ENCODE measurements at regions not wholly inside any gene's neighbourhood (a gene's known extent, or its start where the extent isn't known, plus 50 kb on each side); places are given as distances from the start of the nearest gene placed in this dataset.

- TF ChIP-seq CTCF (IDR thresholded peaks at IDR 0.05; ENCODE audit: borderline replicate concordance, control extremely low read depth, extremely low read depth, insufficient read depth, missing control alignments), result no peak
- in situ Hi-C loops (cut with MboI; ENCODE audit: low sequenced_read_pairs, unreplicated experiment), result no loop called here
- no peak for DNase-seq (ENCODE audit: low spot score)
Observed at GRCh38 chr12:125245581-125246557, 180.6 kb downstream of the AACS start.

- in situ Hi-C loops (cut with MboI; ENCODE audit: low sequenced_read_pairs, unreplicated experiment), result no loop called here
- no peak for TF ChIP-seq CTCF (IDR thresholded peaks at IDR 0.05; ENCODE audit: borderline replicate concordance, control extremely low read depth, extremely low read depth, insufficient read depth, missing control alignments)
- DNase-seq (ENCODE audit: low spot score), result no peak
Observed at GRCh38 chr12:125247477-125247876, 182.2 kb downstream of the AACS start.

- in situ Hi-C loops (cut with MboI; ENCODE audit: low sequenced_read_pairs, unreplicated experiment), result no loop called here
- DNase-seq (ENCODE audit: low spot score), result no peak
- TF ChIP-seq CTCF (IDR thresholded peaks at IDR 0.05; ENCODE audit: borderline replicate concordance, control extremely low read depth, extremely low read depth, insufficient read depth, missing control alignments), result no peak
Observed at GRCh38 chr12:125249066-125249824, 184.0 kb downstream of the AACS start.

- in situ Hi-C loops (cut with MboI; ENCODE audit: low sequenced_read_pairs, unreplicated experiment), result no loop called here
- DNase-seq (ENCODE audit: low spot score), result no peak
- no peak for TF ChIP-seq CTCF (IDR thresholded peaks at IDR 0.05; ENCODE audit: borderline replicate concordance, control extremely low read depth, extremely low read depth, insufficient read depth, missing control alignments)
Observed at GRCh38 chr12:125249932-125250331, 184.7 kb downstream of the AACS start.

GRCh38 chr12:125254236-125254635, 189.0 kb downstream of the AACS start:
- TF ChIP-seq CTCF (IDR thresholded peaks at IDR 0.05; ENCODE audit: borderline replicate concordance, control extremely low read depth, extremely low read depth, insufficient read depth, missing control alignments), result no peak
- in situ Hi-C loops (cut with MboI; ENCODE audit: low sequenced_read_pairs, unreplicated experiment), result no loop called here
- DNase-seq (ENCODE audit: low spot score), result no peak

- DNase-seq (ENCODE audit: low spot score), result no peak
- TF ChIP-seq CTCF (IDR thresholded peaks at IDR 0.05; ENCODE audit: borderline replicate concordance, control extremely low read depth, extremely low read depth, insufficient read depth, missing control alignments), result no peak
Observed at GRCh38 chr12:125254856-125255255, 189.6 kb downstream of the AACS start.

More at GRCh38 chr12:125254856-125255255, 189.6 kb downstream of the AACS start:
- in situ Hi-C loops (cut with MboI; ENCODE audit: low sequenced_read_pairs, unreplicated experiment), result no loop called here

All from GM13976 (cell line).